ENCODE measurements at regions not wholly inside any gene's neighbourhood (a gene's known extent, or its start where the extent isn't known, plus 50 kb on each side); places are given as distances from the start of the nearest gene placed in this dataset.

DNA sequence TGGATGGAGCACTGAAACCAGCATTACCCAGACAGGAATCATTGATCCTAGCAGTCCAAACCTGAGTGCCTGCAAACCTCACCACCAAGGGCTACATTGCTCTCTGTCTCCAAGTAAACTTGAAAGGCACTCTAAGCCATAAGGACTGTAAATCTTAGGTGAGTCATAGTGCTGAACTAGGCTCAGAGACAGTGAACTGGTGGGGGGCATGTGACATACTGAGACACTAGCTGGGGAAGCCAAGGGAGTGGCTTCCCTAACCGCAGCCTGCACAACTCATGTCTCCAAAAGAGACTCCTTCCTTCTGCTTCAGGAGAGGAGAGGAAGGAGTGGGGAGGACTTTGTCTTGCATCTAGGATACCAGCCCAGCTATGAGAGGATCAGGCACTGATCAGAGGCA lies 235.5 kb upstream of the ACTRT1 start:
- no peak overlapping the region for H2AK5ac ChIP-seq (ENCODE audit: insufficient read length, low read length)
- no peak overlapping the region for H2BK15ac ChIP-seq (ENCODE audit: low read depth, low read length)
- no peak overlapping the region for H3K4ac ChIP-seq (ENCODE audit: low read depth, low read length)
- no peak overlapping the region for H3K9ac ChIP-seq (ENCODE audit: extremely low read depth, insufficient read length, low read length)
- no peak overlapping the region for H3K18ac ChIP-seq (ENCODE audit: insufficient read length, low read depth, low read length)
- no peak overlapping the region for H2BK5ac ChIP-seq (ENCODE audit: insufficient read length, low read length)
- H3K79me2 ChIP-seq (ENCODE audit: insufficient read depth, low read length): no peaks in the 10 kb centered on the region
- Mint-ChIP-seq H3K9me3 (peaks cover 26 to 63% of the 10 kb centered on the region in 2 experiments), H3K36me3 (ENCODE audit: insufficient read depth in 1 of 3, low read depth in 3 of 3) (no peaks in the 10 kb centered on the region; a peak in 1 of 7 replicates), H3K27ac (peak overlapping the region in 2 of 3 experiments; percentile 22 to 24; a peak in 2 of 7 replicates), H3K4me1 (no peaks in the 10 kb centered on the region), H3K27me3 (ENCODE audit: low read depth) (no peaks in the 10 kb centered on the region), H3K4me3 (no peak overlapping the region)
- no peak overlapping the region for H4K8ac ChIP-seq (replicated peaks; ENCODE audit: insufficient read length, low read depth, low read length)
- H3K27me3 ChIP-seq (ENCODE audit: insufficient read depth, low read length): no peaks in the 10 kb centered on the region
- H3K14ac ChIP-seq (ENCODE audit: insufficient read depth, low read length): no peak overlapping the region
- TF ChIP-seq CTCF (conservative IDR thresholded peaks at IDR 0.05): no peak
- H2BK20ac ChIP-seq (ENCODE audit: low read depth, low read length, poor library complexity, severe bottlenecking): no peak overlapping the region
- no peak overlapping the region for H2AFZ ChIP-seq (ENCODE audit: low read length)
- no peak overlapping the region for H2BK120ac ChIP-seq (ENCODE audit: low read depth, low read length, poor library complexity, severe bottlenecking)
- H4K5ac ChIP-seq (ENCODE audit: insufficient read length, low read depth, low read length): no peak overlapping the region
- no peaks in the 10 kb centered on the region for H3K79me1 ChIP-seq (ENCODE audit: insufficient read depth, low read depth, low read length, poor library complexity, severe bottlenecking)
- no peak overlapping the region for H3K27ac ChIP-seq (ENCODE audit: insufficient read length, low read depth, low read length)
- no peaks in the 10 kb centered on the region for H4K20me1 ChIP-seq (ENCODE audit: control insufficient read depth, insufficient read depth, insufficient read length)
- no peaks in the 10 kb centered on the region for H3K23me2 ChIP-seq (ENCODE audit: insufficient read length, low read depth, low read length, poor library complexity, severe bottlenecking)
- no peak overlapping the region for H2BK12ac ChIP-seq (ENCODE audit: insufficient read length, low read depth, low read length)
- H3K56ac ChIP-seq (ENCODE audit: insufficient read length, low read depth, low read length): no peak overlapping the region
- H3K4me1 ChIP-seq (ENCODE audit: insufficient read depth, low read length): no peaks in the 10 kb centered on the region
- no peak overlapping the region for H3K23ac ChIP-seq (ENCODE audit: insufficient read length, low read depth, low read length)
- no peak overlapping the region for H4K91ac ChIP-seq (ENCODE audit: insufficient read length, low read depth, low read length)
- H3K9me3 ChIP-seq (ENCODE audit: control insufficient read depth, low read depth, low read length): no peaks in the 10 kb centered on the region
- DNase-seq: no peak
- H3T11ph ChIP-seq (ENCODE audit: low read length): no peak overlapping the region
- WGBS (ENCODE audit: extremely low coverage, insufficient read length, low lambda C conversion rate): no CpG with 5 or more reads among the region's 1 CpG
- H3K4me2 ChIP-seq (ENCODE audit: insufficient read depth, insufficient read length, low read length): no peak overlapping the region

Data from H9 (cell line).